Dedifferentiated amniotic fluid mesenchymal stem cell (primary cell): ENCODE measurements at regions not wholly inside any gene's neighbourhood (a gene's known extent, or its start where the extent isn't known, plus 50 kb on each side); places are given as distances from the start of the nearest gene placed in this dataset.

ENCODE experiments used
- DNase-seq: peaks from one replicate; pipeline ENCODE4 v3.0.0-alpha.2; 2016; ENCODE audit errors: extremely low spot score

DNA sequence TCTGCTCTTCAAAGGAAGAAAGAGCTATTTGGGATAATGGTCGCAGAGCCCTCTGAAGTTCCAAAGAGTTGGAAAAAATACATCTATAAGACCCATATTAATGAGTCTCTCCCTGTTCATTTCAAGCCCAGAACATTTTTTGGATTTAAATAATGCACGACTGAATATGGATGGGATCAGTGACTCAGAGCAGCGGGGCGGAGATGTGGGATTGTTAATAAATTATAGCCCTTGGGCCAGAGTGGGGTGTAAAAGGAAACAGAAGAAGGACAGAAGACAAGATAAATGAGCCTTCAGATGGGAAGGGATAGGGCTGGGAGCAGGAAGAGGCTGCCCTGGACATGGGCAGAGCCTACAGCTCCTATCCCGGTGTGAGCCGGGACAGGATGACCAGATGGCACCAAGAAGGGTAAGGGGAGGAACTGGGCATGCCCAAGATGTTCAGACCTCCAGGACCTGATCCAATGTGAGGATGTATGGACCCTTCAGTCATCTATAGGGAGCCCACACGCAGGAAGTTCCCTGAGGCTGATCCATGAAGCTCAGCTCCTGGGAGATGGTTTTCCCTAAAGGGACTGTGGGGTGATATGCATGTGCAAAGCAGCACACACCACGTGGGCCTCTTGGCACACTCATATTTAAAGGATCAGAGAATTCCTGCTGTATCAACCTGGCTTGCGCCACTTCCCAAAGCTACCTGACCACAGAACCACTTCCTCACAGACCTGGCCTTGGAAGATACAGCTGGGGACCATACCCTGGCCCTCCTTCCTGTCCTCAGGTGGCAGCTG lies 96.1 kb upstream of the PLXNA4 start:
- no peak for DNase-seq

DNA sequence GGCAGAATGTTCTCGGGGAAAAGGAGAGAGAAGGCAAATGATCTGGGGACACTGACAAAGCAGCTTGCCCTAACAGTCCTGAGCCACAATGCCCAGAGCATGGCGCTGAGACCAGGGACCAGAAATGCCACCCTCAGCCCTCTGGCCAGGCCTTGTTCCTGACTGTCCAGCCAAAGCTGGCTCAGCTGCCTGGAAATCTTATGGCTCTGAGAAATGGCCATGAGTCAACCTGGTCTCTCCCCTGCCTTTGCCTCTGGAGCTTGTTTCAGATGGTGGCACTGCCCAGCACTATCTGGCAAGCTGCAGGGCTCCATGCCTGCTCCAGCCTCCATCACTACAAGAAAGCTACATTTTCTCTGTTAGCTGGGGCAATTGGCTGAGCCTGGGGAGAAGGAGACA lies 90.5 kb upstream of the PLXNA4 start:
- DNase-seq: no peak

DNA sequence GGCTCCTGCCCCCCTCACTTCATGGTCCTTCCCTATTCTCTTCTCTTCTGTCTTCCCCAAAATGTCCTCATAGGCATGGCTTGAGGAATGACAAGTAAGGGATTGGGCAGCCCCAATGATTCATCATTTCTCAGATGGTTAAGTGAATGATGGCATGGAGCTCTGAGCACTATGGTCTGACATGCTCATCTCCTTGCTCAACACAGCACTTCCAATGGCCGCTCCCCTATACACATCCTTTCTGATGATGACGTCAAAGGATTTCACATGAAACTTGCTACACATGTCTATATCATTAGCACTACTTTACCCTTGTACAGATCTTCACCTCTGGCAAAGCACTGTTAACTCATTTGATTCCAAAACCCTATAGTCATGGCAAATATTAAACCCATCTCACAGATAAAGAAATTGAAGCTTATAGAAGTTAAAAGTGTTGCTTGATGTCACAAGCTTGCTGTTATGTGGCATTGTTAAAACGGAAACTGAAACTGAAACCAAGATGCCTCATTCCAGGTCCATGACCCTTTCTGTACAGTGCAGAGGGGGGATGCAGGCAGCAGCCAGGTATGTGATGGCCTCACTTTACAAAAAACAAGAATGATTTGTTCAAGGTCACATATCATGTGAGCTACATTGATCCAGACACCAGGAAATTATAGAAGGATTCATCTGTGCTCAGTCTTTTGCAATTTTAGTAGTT lies 90.0 kb upstream of the PLXNA4 start:
- no peak for DNase-seq

DNA sequence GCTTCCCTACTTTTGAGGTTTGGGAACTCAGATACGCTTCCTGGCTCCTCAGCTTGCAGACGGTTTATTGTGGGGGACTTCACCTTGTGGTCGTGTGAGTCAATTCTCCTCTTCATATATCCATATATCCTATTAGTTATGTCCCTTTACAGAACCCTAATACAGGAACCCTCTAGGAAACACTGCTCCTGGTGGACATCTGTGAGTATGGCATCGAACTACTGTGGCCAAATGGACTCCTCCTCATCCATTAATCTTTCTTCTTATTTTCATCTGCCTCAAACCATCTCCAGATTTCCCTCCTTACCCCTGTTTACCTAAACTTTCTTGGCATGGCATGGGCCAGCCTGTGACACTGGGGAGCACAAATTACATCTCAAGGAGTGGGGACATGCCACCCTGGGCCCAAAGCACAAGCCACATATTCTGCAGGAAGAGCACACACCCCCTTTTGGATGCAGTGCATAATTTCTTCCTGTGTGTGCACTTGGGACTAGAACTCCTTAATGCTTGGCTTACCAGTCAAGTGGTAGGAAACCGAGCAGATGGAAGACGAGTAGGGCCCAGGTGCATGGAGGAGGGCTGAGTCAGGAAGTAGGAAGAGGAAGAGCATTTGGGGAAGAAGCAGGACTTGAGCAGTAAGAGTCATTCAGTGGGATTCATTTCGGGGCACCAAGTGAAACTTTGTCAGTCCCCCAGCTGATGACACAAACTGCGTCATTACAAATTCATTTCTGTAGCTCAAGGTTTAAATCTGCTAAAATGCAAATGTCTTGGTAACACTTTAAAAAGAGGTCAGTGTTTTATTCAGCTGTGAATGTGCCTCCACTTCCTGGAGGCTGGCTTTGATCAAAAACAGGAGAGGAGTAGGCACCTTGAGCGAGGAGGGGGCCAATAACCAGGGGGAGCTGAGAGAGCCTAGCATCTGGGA lies 80.8 kb upstream of the PLXNA4 start:
- DNase-seq: no peak

DNA sequence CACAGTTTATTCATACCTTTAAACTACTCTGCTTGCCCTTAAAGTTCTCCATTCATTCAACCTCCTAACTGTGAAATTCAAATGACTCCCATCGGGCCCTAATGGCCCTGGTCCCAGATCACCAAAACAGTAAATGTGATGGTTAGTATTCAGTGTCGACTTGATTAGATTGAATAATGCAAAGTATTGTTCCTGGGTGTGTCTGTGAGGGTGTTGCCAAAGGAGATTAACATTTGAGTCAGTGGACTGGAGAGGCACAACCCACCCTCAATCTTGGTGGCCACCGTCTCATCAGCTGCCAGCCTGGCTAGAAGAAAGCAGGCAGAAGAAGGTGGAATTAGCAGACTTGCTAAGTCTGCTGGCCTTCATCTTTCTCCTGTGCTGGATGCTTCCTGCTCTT lies 80.1 kb upstream of the PLXNA4 start:
- DNase-seq: no peak

DNA sequence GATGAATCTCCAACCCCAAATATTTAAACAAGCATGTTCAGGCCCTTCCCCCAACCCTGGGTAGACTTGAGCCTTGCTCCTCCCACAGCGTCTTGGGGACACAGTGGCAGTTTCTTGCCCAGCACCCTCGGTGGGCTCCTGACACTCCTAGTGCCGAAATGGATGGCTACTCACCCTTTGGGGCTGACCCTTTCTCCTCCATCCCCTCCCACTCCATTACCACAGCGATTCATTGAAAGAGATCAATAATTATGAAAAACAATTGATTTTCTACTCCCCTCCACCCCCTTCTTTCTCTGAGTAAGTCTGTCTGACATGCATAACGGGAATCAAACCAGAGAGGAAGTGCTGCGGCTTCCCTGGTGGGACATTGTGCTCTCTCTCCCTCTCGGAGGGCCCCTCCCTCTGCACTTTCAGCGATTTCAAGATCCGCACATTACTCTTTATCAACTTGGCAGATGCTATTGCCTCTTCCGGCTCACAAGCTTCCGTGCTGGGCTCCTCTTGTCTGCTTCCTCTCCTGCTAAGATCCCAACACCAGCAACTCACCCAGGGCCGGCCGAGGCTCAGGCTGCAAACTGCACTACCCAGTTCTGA lies 79.0 kb upstream of the PLXNA4 start:
- no peak for DNase-seq

DNA sequence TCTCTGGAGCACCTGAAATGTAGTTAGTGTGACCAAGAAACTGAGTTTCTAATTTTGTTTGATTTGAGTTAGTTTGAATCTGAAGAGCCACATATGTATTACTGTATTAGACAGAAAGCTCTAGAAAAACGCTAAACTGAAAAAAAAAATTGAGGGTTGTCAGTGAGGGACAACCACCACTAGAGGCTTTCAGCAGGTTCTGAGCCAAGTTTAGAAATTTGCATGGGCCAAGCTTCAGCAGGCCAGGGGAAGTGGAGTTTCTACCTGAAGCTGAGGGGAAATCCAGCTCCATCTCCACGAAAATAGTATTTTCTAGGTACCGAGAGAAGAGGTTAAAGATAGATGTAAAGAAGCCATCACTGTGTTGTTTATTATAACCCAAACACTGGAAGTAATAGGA lies 77.9 kb upstream of the PLXNA4 start:
- DNase-seq: no peak

DNA sequence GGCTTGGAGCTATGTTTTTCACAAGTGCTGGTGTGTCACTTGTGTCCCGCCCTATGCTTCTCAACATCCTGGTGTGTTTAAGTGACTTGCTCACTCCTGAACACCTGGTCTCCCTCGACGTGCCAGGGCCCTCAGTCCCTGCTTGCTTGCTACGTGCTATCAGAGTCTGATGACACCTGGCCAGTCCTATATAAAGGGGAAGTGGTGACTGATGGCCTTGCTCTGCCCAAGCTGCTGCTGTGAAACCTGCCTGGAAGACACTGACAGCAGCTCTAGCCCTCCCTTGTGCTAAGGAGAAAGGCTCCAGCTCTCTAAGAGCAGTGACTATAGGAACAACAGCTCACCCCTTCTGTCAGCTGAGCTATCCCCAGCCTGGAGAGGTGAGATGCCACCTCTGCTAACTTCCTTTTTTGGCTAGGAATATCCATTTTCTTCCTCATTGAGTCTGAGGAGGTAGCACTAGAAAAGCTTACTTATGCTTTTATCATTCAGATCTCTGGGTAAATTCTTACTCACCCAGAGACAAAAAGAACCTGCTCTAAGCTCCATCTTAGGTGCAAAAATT lies 77.2 kb upstream of the PLXNA4 start:
- DNase-seq: no peak

DNA sequence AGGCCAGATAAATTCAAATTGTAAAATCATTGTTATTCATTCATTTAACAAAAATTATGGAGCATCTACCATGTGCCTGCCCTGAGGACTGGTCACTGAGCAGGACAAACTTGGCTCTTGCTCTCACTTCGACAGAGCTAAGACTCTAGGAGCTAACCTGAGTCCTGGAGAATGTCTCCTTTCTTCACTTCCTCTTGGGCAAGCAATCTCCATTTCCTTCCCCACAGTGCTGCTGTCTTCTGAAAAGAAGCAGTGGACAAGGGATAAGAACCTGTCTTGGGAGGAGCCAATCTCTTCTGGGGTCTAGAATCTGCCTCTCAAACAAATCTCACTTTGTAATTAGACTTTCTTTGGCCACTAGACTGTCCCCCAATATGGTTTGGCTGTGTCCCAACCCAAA lies 76.2 kb upstream of the PLXNA4 start:
- DNase-seq: no peak

DNA sequence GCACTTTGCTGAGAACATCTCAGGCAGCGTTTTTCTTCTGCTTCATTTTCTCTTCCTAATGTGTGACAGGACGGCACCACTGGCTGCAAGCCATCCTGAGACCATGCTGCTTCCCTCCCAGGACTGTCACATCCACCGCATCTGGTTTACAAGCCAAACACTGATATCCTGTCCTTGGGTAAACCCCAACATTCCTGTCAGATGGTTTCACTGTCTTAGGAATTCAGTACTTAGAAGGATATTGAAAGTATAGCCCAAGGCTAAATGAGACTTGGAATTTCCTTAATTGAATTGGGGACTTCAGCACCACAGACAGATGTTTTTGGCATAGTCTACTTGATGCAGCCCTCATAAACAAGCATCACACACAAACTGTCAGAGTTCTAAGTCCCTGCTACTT lies 74.2 kb upstream of the PLXNA4 start:
- DNase-seq: peak; percentile 88

DNA sequence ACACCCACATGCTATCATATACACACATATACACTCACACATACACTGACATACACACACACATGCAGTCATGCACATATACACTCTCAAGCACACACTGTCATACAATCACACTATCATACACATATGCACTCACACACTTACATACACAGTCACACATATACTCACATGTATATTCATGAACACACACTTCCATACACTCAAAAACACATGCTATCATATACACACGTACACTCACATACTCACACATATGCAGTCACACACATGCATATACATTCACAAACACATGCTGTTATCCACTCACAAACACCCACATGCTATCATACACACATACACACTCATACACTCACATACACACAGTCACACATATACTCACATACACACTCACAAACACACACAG lies 71.0 kb upstream of the PLXNA4 start:
- no peak for DNase-seq

DNA sequence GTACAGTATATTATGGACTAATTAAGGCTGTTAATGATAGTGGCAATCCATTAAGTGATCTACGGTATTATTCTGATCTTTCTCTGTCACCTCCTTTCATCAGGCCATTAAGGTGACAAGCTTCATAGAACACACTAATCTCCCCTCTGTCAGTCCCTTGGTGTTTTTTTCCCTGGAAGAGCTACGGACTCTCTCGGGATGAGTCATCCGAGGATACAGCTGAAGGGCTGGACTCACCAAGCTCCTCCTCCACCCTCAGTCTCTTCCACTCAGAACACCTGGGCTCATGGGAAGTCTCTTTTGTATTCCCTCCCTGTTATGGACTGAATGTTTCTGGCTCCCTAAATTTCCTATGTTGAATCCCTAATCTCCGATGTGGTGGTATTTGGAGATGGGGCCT lies 69.8 kb upstream of the PLXNA4 start:
- no peak for DNase-seq

DNA sequence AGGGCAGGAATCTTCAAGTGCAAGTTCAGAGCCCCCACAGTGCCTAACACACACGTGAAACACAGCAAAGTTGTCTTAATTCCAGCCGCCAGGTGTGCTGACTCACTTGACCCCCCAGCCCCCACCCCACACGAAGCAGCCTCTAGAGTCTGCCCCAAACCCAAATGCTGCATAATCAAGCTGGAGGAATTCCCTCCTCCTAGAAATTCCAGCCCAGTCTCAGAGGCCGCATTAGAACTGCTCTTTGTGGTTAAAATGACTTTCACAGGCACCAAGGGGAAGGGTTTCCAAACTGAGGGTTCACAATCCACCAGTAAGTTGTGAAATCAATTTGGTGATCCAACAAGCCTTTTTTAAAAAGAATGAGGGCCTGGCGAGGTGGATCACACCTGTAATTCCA lies 67.0 kb upstream of the PLXNA4 start:
- DNase-seq: no peak

DNA sequence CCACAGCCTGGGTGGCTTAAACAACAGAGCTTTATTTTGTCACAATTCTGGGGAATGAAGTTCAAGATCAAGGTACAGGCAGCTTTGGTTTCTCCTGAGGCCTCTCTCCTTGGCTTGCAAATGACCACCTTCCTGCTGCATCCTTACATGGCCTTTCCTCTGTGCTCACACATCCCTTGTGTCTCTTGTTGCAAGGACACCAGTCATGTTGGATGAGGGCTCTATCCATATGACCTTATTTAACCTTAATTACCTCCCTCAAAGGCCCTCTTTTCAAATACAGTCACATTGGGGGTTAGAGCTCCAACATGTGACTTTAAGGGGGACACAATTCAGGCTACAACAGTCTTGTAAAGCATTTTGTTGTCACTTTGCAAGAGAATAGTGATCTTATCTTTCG lies 65.0 kb upstream of the PLXNA4 start:
- no peak for DNase-seq

DNA sequence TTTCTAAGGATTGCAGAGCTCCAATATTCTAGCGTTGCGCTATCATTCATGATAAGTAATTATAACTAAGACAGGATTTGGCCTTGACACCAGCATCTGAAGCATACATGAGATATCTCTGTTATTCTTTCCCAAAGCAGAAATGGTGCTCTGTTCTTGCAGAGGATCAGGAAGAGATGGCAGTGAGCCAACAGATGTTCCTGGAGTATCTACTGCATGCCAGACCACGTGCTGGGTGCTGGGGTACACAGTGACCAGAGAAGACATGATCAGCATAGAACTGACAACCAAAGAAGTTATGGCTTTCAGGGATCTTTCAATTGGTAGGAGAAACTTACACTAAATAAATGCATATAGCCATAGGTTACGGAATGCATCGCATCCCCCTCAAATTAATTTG lies 63.7 kb upstream of the PLXNA4 start:
- no peak for DNase-seq

DNA sequence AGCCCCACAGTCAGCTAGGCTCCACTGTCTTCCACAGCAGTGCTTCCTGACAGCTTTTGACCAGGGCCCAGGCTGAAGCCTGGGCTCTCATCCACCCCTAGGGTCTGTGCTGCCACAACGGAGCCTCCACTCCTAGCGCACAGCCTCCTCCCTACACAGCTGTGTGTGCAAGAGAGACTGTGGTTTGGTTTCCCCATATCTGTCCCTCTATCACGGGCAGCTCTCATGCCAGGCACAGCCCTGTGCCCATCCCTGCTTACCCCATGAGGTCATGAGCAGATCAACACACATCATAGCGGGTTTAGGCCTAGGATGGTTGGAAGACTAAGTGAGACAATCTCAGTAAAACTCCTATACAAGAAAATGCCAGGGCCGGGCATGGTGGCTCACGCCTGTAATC lies 61.7 kb upstream of the PLXNA4 start:
- DNase-seq: no peak

DNA sequence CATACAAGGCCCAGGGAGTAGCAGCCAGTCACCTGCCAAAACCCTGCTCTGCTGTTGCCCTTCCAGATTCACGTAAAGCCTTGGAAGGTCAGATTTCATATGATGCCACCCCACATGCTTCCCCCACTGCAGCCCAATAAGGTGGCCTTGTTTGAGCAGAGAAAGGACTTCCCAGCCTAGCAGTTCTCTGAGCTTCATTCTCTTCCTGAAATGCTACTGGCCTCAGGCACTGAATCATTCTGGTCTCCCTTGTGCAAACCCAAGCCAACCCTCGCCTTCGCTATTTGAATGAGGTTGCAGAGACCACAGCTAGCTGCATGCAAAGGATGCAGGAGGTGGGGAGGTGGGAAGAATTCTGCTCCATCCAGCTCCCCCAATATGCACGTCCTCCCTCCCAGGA lies 60.3 kb upstream of the PLXNA4 start:
- no peak for DNase-seq

DNA sequence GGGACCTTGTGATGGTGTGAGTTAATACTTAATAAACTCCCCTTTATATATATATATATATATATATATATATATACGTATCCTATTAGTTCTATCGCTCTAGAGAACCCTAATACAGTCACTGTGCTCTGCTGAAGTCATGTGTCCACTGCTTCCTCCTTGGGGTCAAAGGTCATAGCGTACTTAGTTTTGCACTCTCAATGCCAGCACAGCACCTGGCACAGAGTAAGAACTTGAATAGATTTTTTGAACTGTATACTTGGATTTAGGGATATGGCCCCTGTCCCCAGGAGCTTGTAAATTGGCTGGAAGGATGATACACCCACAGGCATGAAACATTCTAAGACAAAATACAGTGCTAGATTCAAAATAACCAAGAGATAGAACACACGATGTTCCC lies 58.9 kb upstream of the PLXNA4 start:
- no peak for DNase-seq

DNA sequence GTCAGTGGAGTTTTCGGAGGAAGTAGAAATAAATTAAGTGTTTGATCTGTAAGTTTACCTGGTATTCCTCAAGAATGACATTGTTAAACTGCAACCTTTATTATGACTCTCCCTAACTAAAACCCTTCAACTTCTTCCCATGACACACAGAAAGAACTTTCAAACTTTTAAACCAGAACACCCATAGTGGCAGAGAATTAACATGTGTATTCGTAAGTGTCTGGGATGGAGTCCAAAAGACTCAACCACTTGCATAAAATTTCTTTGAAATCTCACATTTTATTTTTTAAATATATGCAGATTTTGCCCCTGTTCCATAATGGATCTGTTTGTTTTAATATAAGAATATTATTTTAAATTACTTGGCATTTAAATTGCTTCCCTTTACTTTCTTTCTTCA lies 54.6 kb upstream of the PLXNA4 start:
- no peak for DNase-seq
